NCI-H460 (cell line): ENCODE measurements at regions not wholly inside any gene's neighbourhood (a gene's known extent, or its start where the extent isn't known, plus 50 kb on each side); places are given as distances from the start of the nearest gene placed in this dataset.

Source experiments
- DNase-seq: peaks from one replicate; pipeline ENCODE4 v3.0.0-alpha.2; 2016; ENCODE audit warnings: low read depth; ENCODE audit errors: extremely low read depth

GRCh38 chr5:68551436-68551835 lies 335.9 kb downstream of the PIK3R1 start:
- no peak for DNase-seq

GRCh38 chr5:68554571-68555279 lies 339.2 kb downstream of the PIK3R1 start:
- DNase-seq, result peak; percentile 24

GRCh38 chr5:68555907-68556681 lies 340.5 kb downstream of the PIK3R1 start:
- no peak for DNase-seq

GRCh38 chr5:68557162-68557936 lies 341.8 kb downstream of the PIK3R1 start:
- DNase-seq, result no peak

- no peak for DNase-seq
These were observed 346.8 kb downstream of the PIK3R1 start for GRCh38 chr5:68562308-68562707.

- DNase-seq, result no peak
These were observed 349.9 kb downstream of the PIK3R1 start for GRCh38 chr5:68565427-68565826.

GRCh38 chr5:68576805-68577204 lies 361.2 kb downstream of the PIK3R1 start:
- DNase-seq, result no peak

- DNase-seq, result no peak
These were observed 366.7 kb downstream of the PIK3R1 start for GRCh38 chr5:68582284-68582683.

GRCh38 chr5:68587171-68587570 lies 371.6 kb downstream of the PIK3R1 start:
- DNase-seq, result no peak

- DNase-seq, result no peak
These were observed 376.3 kb downstream of the PIK3R1 start for GRCh38 chr5:68591850-68592249.

GRCh38 chr5:68592351-68592750 lies 376.8 kb downstream of the PIK3R1 start:
- DNase-seq, result no peak

- no peak for DNase-seq
These were observed 377.7 kb downstream of the PIK3R1 start for GRCh38 chr5:68593211-68593671.

- no peak for DNase-seq
These were observed 397.4 kb downstream of the PIK3R1 start for GRCh38 chr5:68612972-68613371.

- DNase-seq, result no peak
These were observed 402.9 kb downstream of the PIK3R1 start for GRCh38 chr5:68618501-68618900.

- DNase-seq, result no peak
These were observed 411.4 kb downstream of the PIK3R1 start for GRCh38 chr5:68627001-68627400.

- DNase-seq, result no peak
These were observed 412.7 kb downstream of the PIK3R1 start for GRCh38 chr5:68628082-68628814.

- DNase-seq, result no peak
These were observed 414.8 kb downstream of the PIK3R1 start for GRCh38 chr5:68630354-68630753.

GRCh38 chr5:68631884-68632283 lies 416.3 kb downstream of the PIK3R1 start:
- no peak for DNase-seq

- DNase-seq, result no peak
These were observed 425.7 kb downstream of the PIK3R1 start for GRCh38 chr5:68641211-68641610.

- no peak for DNase-seq
These were observed 427.5 kb downstream of the PIK3R1 start for GRCh38 chr5:68643064-68643463.

- no peak for DNase-seq
These were observed 429.4 kb downstream of the PIK3R1 start for GRCh38 chr5:68644971-68645370.
